NCI-H748 (cell line): ENCODE measurements at regions not wholly inside any gene's neighbourhood (a gene's known extent, or its start where the extent isn't known, plus 50 kb on each side); places are given as distances from the start of the nearest gene placed in this dataset.

Source experiments
- DNase-seq: peaks from one replicate; lab custom pipeline; 2025; ENCODE audit not compliant: unreplicated experiment; lab: John Stamatoyannopoulos, UW

DNA sequence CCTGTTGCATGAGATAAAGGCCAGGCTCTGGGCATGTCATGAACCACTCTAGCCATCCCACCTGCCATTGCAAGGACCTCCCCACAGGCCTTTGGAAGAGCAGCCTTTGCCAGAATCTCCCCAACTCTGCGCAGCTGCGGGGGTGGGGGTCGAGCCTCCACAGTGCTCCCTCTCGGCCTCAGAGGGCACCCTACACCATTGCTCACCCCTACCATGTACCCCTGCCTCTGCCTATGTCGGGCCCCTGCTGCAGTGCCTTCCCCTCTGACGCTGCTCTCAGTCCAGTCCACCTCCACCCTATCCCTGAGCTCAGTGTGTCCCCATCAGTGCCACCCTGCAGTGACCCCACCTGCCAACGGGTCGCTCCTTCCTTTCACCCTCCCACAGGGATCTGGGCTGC is 679.7 kb upstream of the RAB6C start:
- no peak for DNase-seq

GRCh38 chr2:129300456-129300855 is 679.0 kb upstream of the RAB6C start:
- no peak for DNase-seq

GRCh38 chr2:129301431-129301913 is 678.0 kb upstream of the RAB6C start:
- DNase-seq, result no peak

DNA sequence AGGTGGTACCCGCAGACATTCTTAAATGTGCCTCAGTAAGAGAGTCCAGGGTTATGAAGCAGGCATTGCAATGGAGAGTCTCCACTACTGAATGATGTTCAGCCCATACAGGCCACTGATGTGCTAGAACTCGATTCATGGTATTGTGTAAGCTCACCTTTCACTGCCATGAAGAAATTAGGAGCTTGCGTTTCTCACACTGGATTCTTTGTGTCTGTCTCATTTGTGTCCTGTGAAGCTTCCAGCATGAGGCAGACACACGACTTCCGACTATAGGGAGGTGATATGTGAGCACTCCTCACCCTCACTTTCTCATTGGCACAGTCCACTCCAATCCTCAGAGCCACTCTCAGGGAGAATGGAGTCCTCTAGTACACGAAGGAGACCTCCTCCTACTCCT is 677.4 kb upstream of the RAB6C start:
- DNase-seq, result no peak

DNA sequence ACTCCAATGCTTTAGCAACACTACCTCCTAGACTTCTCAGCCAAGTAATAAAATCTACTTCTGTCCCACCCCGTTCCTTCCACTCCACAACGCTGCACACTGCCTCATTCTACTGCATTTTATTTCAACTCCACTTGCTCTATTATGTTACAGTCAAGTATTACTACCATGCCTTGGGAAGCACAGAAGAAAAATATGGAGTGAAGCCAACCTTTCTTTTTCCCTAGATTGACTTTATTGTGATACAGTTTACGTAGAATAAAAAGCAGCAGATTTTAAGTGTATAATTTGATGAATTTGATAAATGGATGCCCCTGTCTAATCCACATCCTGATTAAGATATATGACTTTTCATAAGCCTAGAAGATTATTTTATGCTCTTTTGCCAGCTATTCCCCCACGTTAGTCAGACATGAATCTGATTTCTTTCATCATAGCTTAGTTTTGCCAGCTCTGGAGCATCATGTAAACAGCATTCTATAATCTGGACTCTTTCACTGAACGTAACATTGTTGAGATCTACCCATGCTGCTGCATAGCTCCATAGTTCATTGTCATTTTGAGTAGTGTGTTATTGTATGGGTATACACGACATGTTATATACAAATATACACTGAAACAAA is 676.8 kb upstream of the RAB6C start:
- DNase-seq, result no peak

DNA sequence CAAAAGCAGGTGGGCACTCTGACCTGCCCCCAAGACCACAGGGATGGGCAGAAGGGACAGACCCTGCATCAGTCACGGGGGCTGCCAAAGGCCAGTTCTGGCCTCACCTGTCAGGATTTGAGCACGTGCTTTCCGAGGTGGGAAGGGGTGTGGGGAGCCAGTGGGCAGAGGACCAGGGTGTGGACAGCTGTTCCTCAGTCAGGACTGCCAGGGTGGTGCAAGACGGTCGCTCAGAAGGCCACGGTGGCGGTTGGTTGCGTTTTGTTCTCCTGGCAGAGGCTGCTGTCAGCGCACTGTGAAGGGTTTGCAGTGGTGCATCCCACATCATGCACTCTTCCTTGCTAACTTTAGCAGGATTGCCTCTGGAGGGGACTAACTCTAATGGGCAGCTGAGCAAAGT is 665.3 kb upstream of the RAB6C start:
- DNase-seq, result no peak

GRCh38 chr2:129318581-129319421 is 660.7 kb upstream of the RAB6C start:
- peak; percentile 66 for DNase-seq

DNA sequence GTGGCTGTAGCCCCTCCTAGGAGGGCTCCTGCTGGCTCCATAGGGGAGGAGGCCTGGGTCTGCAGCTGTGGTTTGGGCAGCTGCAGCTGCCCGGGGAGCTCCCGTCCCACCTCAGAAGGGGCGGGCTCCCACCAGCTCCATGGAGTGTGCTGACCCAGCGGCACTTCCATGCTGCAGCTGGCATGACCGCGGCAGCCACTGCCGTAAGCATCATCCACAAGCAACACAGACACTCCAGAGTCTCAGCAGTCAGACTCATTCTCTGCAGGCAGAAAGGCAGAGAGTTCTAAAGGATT is 660.1 kb upstream of the RAB6C start:
- DNase-seq, result peak; percentile 66

GRCh38 chr2:129320288-129320687 is 659.2 kb upstream of the RAB6C start:
- no peak for DNase-seq

GRCh38 chr2:129324349-129324748 is 655.1 kb upstream of the RAB6C start:
- DNase-seq, result no peak

DNA sequence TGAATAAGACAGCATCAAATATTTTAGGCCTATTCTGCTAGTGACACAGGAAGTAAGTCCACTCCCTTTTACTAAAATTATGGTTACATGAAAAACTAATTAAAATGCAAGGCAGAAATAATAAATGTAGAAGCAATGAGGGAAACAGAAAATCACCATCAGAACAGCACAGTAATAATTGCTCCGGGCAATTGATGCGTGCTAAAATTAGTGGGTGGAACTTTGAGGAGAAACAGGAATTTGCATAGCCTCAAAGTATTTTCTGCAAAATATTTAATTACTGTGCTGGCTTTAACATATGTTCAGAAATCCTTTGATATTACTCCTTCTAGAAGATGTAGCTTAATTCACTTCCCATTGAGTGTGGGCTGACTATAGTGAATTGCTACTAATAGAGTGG is 654.3 kb upstream of the RAB6C start:
- DNase-seq, result no peak

DNA sequence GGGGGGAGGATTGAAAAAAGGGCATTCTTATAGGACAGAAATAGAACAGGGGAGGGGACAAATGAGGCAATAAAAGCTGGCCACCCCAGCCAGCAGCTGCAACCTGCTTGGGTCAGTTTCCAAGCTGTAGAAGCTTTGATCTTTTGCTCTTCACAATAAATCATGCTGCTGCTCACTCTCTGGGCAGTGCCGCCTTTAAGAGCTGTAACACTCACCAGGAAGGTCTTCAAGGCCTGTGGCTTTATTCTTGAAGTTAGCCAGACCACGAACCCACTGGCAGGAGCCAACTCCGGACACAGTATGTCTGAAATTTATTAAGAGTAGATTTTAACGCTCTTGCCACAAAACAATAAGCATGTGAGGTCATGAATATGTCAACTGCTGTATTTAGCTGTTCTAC is 649.9 kb upstream of the RAB6C start:
- DNase-seq, result no peak

GRCh38 chr2:129330504-129330903 is 649.0 kb upstream of the RAB6C start:
- DNase-seq, result no peak

GRCh38 chr2:129331638-129332037 is 647.8 kb upstream of the RAB6C start:
- no peak for DNase-seq

GRCh38 chr2:129334128-129334527 is 645.3 kb upstream of the RAB6C start:
- no peak for DNase-seq

GRCh38 chr2:129334696-129335410 is 644.6 kb upstream of the RAB6C start:
- no peak for DNase-seq

DNA sequence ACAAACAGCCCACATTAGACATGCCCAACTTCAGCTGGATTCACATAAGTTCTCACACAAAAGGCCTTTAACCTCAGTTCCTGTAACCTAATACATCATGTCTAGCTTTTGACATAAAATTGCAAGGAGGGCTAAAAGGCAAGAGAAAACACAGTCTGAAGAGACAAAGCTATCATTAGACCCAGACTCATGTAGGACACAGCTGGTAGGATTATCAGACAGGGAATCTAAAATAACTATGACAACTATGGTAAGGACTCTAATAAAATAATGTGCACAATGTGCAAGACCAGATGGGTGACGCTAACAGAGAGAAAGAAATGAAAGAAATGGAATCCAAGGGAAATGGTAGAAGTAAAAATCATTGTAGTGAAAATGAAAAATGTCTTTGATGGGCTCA is 643.2 kb upstream of the RAB6C start:
- no peak for DNase-seq

GRCh38 chr2:129337076-129337475 is 642.4 kb upstream of the RAB6C start:
- no peak for DNase-seq

- DNase-seq, result no peak
Measured at GRCh38 chr2:129345540-129345939, 633.9 kb upstream of the RAB6C start.

DNA sequence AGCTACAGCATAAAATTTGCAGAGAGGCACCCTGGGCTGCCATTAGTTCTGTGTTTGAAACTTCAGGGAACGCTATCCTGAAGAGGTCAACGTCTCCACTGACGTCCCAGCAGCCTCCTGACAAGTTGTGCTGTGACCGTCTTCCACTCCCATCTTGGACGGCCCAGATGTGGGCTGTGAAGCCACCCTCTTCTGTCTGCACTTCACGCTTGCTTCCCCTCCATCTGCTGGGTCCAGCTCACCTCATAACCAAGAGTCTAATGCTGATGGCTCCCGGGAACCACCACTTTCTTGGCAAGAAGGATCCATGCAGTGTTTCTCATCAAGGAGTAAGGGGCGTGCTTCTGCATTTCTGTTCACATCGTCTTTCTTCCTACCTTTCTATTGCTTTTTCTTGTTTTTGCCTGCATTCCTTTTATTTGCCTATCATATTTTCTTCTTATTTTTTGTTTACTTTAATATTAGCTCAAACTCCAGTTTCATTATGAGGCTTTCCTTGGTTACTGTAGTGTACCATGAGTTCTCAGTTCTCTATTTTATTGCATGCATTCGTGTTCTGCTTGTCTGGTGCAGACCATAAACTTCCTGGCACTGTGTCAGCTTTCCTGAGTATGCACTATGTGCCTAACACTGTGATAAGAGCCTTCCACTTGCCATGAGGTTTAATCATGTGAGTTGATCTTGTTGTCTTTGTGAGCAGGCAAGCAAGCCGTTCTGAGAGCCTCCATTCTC is 631.8 kb upstream of the RAB6C start:
- no peak for DNase-seq

GRCh38 chr2:129354631-129355030 is 624.8 kb upstream of the RAB6C start:
- DNase-seq, result no peak
